NT2/D1 (cell line): ENCODE measurements at regions not wholly inside any gene's neighbourhood (a gene's known extent, or its start where the extent isn't known, plus 50 kb on each side); places are given as distances from the start of the nearest gene placed in this dataset.

Source experiments
- SUZ12 ChIP-seq: IDR thresholded peaks from 2 replicates; pipeline ENCODE4 v1.6.1; 2011; ENCODE audit not compliant: insufficient read length, insufficient read depth; ENCODE audit errors: extremely low read depth
- YY1 ChIP-seq: IDR thresholded peaks from 2 replicates; pipeline ENCODE4 v1.6.1; 2011; ENCODE audit not compliant: insufficient read length, insufficient read depth
- ZNF274 ChIP-seq: IDR thresholded peaks from 2 replicates; pipeline ENCODE4 v1.6.1; 2011; ENCODE audit warnings: mild to moderate bottlenecking, low read depth, low read length

GRCh38 chr6:164135511-164136132 lies 721.1 kb downstream of the QKI start:
- no peak for TF ChIP-seq ZNF274
- no peak for TF ChIP-seq YY1
- TF ChIP-seq SUZ12, result no peak
